K562 (cell line): ENCODE measurements at regions not wholly inside any gene's neighbourhood (a gene's known extent, or its start where the extent isn't known, plus 50 kb on each side); places are given as distances from the start of the nearest gene placed in this dataset.

Experiments used
- ATAC-seq: fragments of 200-7000 bp; cut with Tn5 transposase; 3 replicates; pipeline ENCODE4 v1.9.1; 2020; ENCODE audit warnings: moderate library complexity
- BruUV-seq: library from RNA; stranded (reverse); fragments of 400-500 nt; replicated peaks from 2 replicates; lab custom pipeline; 2021; lab: Mats Ljungman, UMichigan
- CTCF ChIA-PET: fragments of 300-600 bp; formaldehyde crosslinking; extraction: SDS; loops from one replicate; lab custom pipeline; 2021; ENCODE audit warnings: low intra/inter-chr PET ratio; lab: Yijun Ruan, JAX
- POLR2A ChIA-PET: fragments of 300-600, 350-650 bp; sonication (Branson Sonifier 250); formaldehyde crosslinking; extraction: SDS; loops from one replicate; lab custom pipeline; 2021; ENCODE audit warnings: antibody characterized with exemption, inconsistent platforms; lab: Yijun Ruan, JAX
- DNase-seq, 4 experiments: peaks; one replicate each; pipeline versions ENCODE4 v3.0.0 to v3.0.0-alpha.2; 2011 to 2018; ENCODE audit warnings: low spot score in 3 of 4, mixed read lengths in 3 of 4; ENCODE audit errors: extremely low read depth in 1 of 4
- FAIRE-seq: peaks from 2 replicates; lab custom pipeline; 2011; peaks lifted over from hg19 to GRCh38; lab: Jason Lieb, UNC
- H2AFZ ChIP-seq: 2 replicates; pipeline ENCODE4 v1.6.0; 2011; ENCODE audit warnings: low read depth, low read length, control low read depth, inconsistent platforms
- H3K27ac ChIP-seq: fragments of 200-600 bp; 3 replicates; pipeline ENCODE4 v1.8.0; 2011; ENCODE audit warnings: low read depth, mild to moderate bottlenecking, control low read depth, inconsistent platforms, low read length, moderate library complexity, mixed read lengths; ENCODE audit errors: extremely low read depth
- H3K27me3 ChIP-seq, 2 experiments: fragments of 300-600 bp in 1 of 2; 2 replicates in 1 of 2; 3 replicates in 1 of 2; pipeline versions ENCODE4 v1.6.0 to v1.8.0; 2011; ENCODE audit warnings: inconsistent platforms in 2 of 2, low read length in 2 of 2, mild to moderate bottlenecking in 1 of 2, mixed read lengths in 1 of 2, moderate library complexity in 1 of 2; ENCODE audit not compliant: control insufficient read depth in 2 of 2, insufficient read depth in 2 of 2
- H3K36me3 ChIP-seq: fragments of 300-600 bp; 3 replicates; pipeline ENCODE4 v1.8.0; 2011; ENCODE audit warnings: mild to moderate bottlenecking, low read length, inconsistent platforms; ENCODE audit not compliant: control insufficient read depth, insufficient read depth
- H3K4me1 ChIP-seq, 2 experiments: fragments of 200-600 bp in 1 of 2; replicated peaks in 1 of 2; 2 replicates in 1 of 2; 3 replicates in 1 of 2; pipeline versions ENCODE4 v1.5.1 to v1.8.0; 2011; ENCODE audit warnings: inconsistent platforms in 2 of 2, low read length in 2 of 2, mild to moderate bottlenecking in 1 of 2, mixed read lengths in 1 of 2, moderate library complexity in 1 of 2; ENCODE audit not compliant: control insufficient read depth in 2 of 2, insufficient read depth in 2 of 2
- H3K4me2 ChIP-seq: 2 replicates; pipeline ENCODE4 v1.6.1; 2011; ENCODE audit warnings: low read length, control low read depth, inconsistent platforms, mixed read lengths; ENCODE audit not compliant: insufficient read depth
- H3K4me3 ChIP-seq: fragments of 200-600 bp; sonication (generic), shearing (Covaris generic); 2 replicates; pipeline ENCODE4 v1.5.1; 2016; ENCODE audit warnings: control low read depth, inconsistent platforms
- H3K79me2 ChIP-seq: fragments of 200-600 bp; 3 replicates; pipeline ENCODE4 v1.8.0; 2011; ENCODE audit warnings: low read length, inconsistent platforms; ENCODE audit not compliant: control insufficient read depth, insufficient read depth
- H3K9ac ChIP-seq, 2 experiments: 2 replicates each; pipeline versions ENCODE4 v1.6.0 to v1.6.1; 2011; ENCODE audit warnings: low read depth in 2 of 2, low read length in 2 of 2, control low read depth in 1 of 2, inconsistent platforms in 1 of 2, mild to moderate bottlenecking in 1 of 2, mixed read lengths in 1 of 2; ENCODE audit not compliant: insufficient read depth in 1 of 2
- H3K9me1 ChIP-seq: one replicate; pipeline ENCODE4 v1.6.0; 2011; ENCODE audit warnings: inconsistent platforms, mild to moderate bottlenecking, low read length, moderate library complexity; ENCODE audit not compliant: control insufficient read depth, insufficient read depth
- H3K9me3 ChIP-seq: replicated peaks from 2 replicates; pipeline ENCODE4 v1.5.1; 2011; ENCODE audit warnings: low read depth, low read length, inconsistent platforms; ENCODE audit not compliant: control insufficient read depth, insufficient read depth
- H4K20me1 ChIP-seq: replicated peaks from 2 replicates; pipeline ENCODE4 v1.6.1; 2011; ENCODE audit warnings: low read length, inconsistent platforms, mixed read lengths; ENCODE audit not compliant: control insufficient read depth, insufficient read depth
- DDX20 ChIP-seq: fragments of 450-650 bp; IDR thresholded peaks from 2 replicates; pipeline ENCODE4 v1.6.1; 2016; ENCODE audit warnings: missing genetic modification characterization, low read depth, mild to moderate bottlenecking, missing compliant biosample characterization, moderate library complexity
- EGR1 ChIP-seq: fragments of 450-650 bp; conservative IDR thresholded peaks from 2 replicates; pipeline ENCODE4 v1.6.1; 2017; ENCODE audit warnings: mild to moderate bottlenecking
- FOXK2 ChIP-seq, 2 experiments: fragments of 450-650 bp; IDR thresholded peaks in 1 of 2; conservative IDR thresholded peaks in 1 of 2; 2 replicates each; pipeline ENCODE4 v1.6.1; 2016; ENCODE audit warnings: low read depth in 2 of 2, mild to moderate bottlenecking in 1 of 2
- GTF2F1 ChIP-seq: IDR thresholded peaks from 2 replicates; pipeline ENCODE4 v1.6.1; 2011; ENCODE audit warnings: low read depth, low read length, improper control_type of control experiment
- ILK ChIP-seq: fragments of 450-650 bp; IDR thresholded peaks from 2 replicates; pipeline ENCODE4 v1.6.1; 2016; ENCODE audit warnings: missing genetic modification characterization, low read depth, mild to moderate bottlenecking, missing compliant biosample characterization, moderate library complexity, borderline replicate concordance
- NR2C1 ChIP-seq, 2 experiments: fragments of 450-650 bp; IDR thresholded peaks; 2 replicates each; pipeline ENCODE4 v1.6.1; 2017; ENCODE audit warnings: mild to moderate bottlenecking in 2 of 2, antibody characterized with exemption in 1 of 2, inconsistent platforms in 1 of 2, missing compliant biosample characterization in 1 of 2, missing genetic modification characterization in 1 of 2
- NR2F6 ChIP-seq: fragments of 450-650 bp; formaldehyde crosslinking; IDR thresholded peaks from 2 replicates; pipeline ENCODE4 v1.4.0; 2020; ENCODE audit warnings: mild to moderate bottlenecking
- POLR2AphosphoS2 ChIP-seq: IDR thresholded peaks from 2 replicates; pipeline ENCODE4 v1.6.1; 2012; ENCODE audit warnings: low read length, improper control_type of control experiment
- RAD51 ChIP-seq: fragments of 450-650 bp; IDR thresholded peaks from 2 replicates; pipeline ENCODE4 v1.7.1; 2016; ENCODE audit warnings: low read depth, mild to moderate bottlenecking, borderline replicate concordance
- TCFL5 ChIP-seq: fragments of 250-450 bp; sonication (Bioruptor Pico); conservative IDR thresholded peaks from 2 replicates; pipeline ENCODE4 v1.6.1; 2021; ENCODE audit warnings: mild to moderate bottlenecking, moderate library complexity, matching md5 sums
- ZBTB11 ChIP-seq, 3 experiments: fragments of 200-800 bp in 1 of 3; fragments of 250-450 bp in 1 of 3; fragments of 450-650 bp in 1 of 3; sonication (Bioruptor Pico) in 1 of 3; sonication (Bioruptor generic) in 1 of 3; formaldehyde crosslinking in 1 of 3; IDR thresholded peaks; 2 replicates each; pipeline versions ENCODE4 v1.6.1 to v1.8.0; 2016 to 2022; ENCODE audit warnings: mild to moderate bottlenecking in 2 of 3, missing genetic modification characterization in 2 of 3, missing compliant biosample characterization in 1 of 3, moderate library complexity in 1 of 3
- ZNF280A ChIP-seq: fragments of 450-650 bp; IDR thresholded peaks from 2 replicates; pipeline ENCODE4 v1.6.1; 2018; ENCODE audit warnings: mild to moderate bottlenecking, low read depth; ENCODE audit not compliant: partially characterized antibody
- WGBS: fragments of 100-300 bp; shearing (Covaris generic); methylation state at CpG from one replicate; pipeline ENCODE4 v1.1.6; 2016; ENCODE audit warnings: low coverage, mixed read lengths; ENCODE audit not compliant: insufficient coverage; ENCODE audit errors: missing lambda C conversion rate; 5-methylcytosine and 5-hydroxymethylcytosine counted together
- in situ Hi-C: fragments of 300-500 bp; cut with MboI; formaldehyde crosslinking; loops from 4 replicates; pipeline ENCODE4 v1.15.0; 2018; ENCODE audit warnings: inconsistent platforms, mixed read lengths
- intact Hi-C: fragments of 100-400 bp; cut with micrococcal nuclease; formaldehyde crosslinking; loops from 2 replicates; pipeline ENCODE4 v1.14.2; 2022
- TF ChIP-seq, protein P1 (sequence below): fragments of 450-650 bp; formaldehyde crosslinking; IDR thresholded peaks from 2 replicates; pipeline ENCODE4 v1.4.0; 2020; ENCODE audit warnings: mild to moderate bottlenecking, moderate library complexity

- no peak for TF ChIP-seq TCFL5 (CRISPR knock-in tag)
- TF ChIP-seq, all 486 proteins: peak for 0
Observed at GRCh38 chr1:199177241-199177640, 538.4 kb downstream of the PTPRC start (continued).

DNA sequence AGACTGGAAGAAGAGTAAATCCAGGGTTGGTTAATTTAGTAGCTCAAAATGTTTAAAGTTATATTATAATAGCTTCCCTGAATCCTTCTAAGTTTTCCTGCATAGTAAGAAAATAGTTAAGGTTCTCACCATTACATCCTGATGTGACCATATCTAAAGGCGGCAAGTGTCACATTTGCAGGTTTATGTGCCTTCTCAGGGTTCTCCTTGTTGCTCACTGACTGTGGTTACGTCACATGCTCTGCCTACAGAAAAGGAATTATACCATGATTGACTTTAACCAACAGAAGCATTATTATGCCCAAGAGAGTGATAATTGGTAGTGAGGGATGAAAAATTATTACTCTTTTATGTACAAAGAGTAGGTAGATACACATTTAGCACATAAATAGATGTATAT is 539.8 kb downstream of the PTPRC start:
- Histone ChIP-seq H3K36me3 (no peaks in the 10 kb centered on the region), H2AFZ (no peak overlapping the region), H3K4me3 (no peak overlapping the region), H3K4me2 (no peak overlapping the region), H3K79me2 (no peaks in the 10 kb centered on the region), H3K27me3 (no peaks in the 10 kb centered on the region), H3K9ac (no peak overlapping the region), H3K27ac (no peak overlapping the region), H3K9me1 (no peaks in the 10 kb centered on the region), H3K9me3 (no peaks in the 10 kb centered on the region), H4K20me1 (no peaks in the 10 kb centered on the region), H3K4me1 (no peaks in the 10 kb centered on the region)
- no peak for ATAC-seq
- DNase-seq: no peak
- intact Hi-C loops: no loop called here
- in situ Hi-C loops: no loop called here
- WGBS: 0% methylated on average over 2 of the region's 2 CpGs
- no TSS peak for BruUV-seq
- POLR2A ChIA-PET: no interaction called here
- no peak for FAIRE-seq
- CTCF ChIA-PET: no interaction called here
- TF ChIP-seq POLR2AphosphoS2 (no peak), ILK (tag) (no peak), NR2F6 (CRISPR knock-in tag) (no peak), GTF2F1 (no peak), RAD51 (no peak), NR2C1 (IDR thresholded peaks at IDR 0.05) (no peak), NR2C1 (tag; IDR thresholded peaks at IDR 0.05) (no peak), ZBTB11 (CRISPR knock-in tag; IDR thresholded peaks at IDR 0.05) (no peak), ZNF280A (no peak), DDX20 (no peak), EGR1 (no peak), FOXK2 (conservative IDR thresholded peaks at IDR 0.05 in 1 of 2, IDR thresholded peaks at IDR 0.05 in 1 of 2; ENCODE audit: low read depth in 2 of 2) (no peak)
- TF ChIP-seq, protein P1, sequence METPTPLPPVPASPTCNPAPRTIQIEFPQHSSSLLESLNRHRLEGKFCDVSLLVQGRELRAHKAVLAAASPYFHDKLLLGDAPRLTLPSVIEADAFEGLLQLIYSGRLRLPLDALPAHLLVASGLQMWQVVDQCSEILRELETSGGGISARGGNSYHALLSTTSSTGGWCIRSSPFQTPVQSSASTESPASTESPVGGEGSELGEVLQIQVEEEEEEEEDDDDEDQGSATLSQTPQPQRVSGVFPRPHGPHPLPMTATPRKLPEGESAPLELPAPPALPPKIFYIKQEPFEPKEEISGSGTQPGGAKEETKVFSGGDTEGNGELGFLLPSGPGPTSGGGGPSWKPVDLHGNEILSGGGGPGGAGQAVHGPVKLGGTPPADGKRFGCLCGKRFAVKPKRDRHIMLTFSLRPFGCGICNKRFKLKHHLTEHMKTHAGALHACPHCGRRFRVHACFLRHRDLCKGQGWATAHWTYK: no peak
